PC-9 (cell line): ENCODE measurements at regions not wholly inside any gene's neighbourhood (a gene's known extent, or its start where the extent isn't known, plus 50 kb on each side); places are given as distances from the start of the nearest gene placed in this dataset.

ENCODE experiments used
- BruUV-seq: library from RNA; stranded (reverse); fragments of 400-500 nt; replicated peaks from 2 replicates; lab custom pipeline; 2021; lab: Mats Ljungman, UMichigan
- CTCF ChIA-PET: fragments of 300-600 bp; sonication (Branson Sonifier 250); formaldehyde crosslinking; loops from one replicate; lab custom pipeline; 2022; ENCODE audit warnings: antibody characterized with exemption; lab: Charles Lee
- POLR2A ChIA-PET: fragments of 300-600 bp; sonication (Branson Sonifier 250); formaldehyde crosslinking; loops from one replicate; lab custom pipeline; 2022; ENCODE audit warnings: antibody characterized with exemption; ENCODE audit not compliant: unreplicated experiment; lab: Charles Lee
- DNase-seq, 2 experiments: peaks; one replicate each; pipeline versions ENCODE4 v3.0.0 to v3.0.0-alpha.2; 2015 to 2022; ENCODE audit warnings: mixed read lengths in 1 of 2
- H2AFZ ChIP-seq: fragments of 200-600 bp; sonication (generic); 2 replicates; pipeline ENCODE4 v1.8.1; 2017; ENCODE audit warnings: antibody characterized with exemption
- H3F3A ChIP-seq: fragments of 200-600 bp; sonication (generic); 2 replicates; pipeline ENCODE4 v1.8.1; 2017; ENCODE audit warnings: antibody characterized with exemption, mild to moderate bottlenecking, low read depth; ENCODE audit not compliant: insufficient read depth
- H3K27ac ChIP-seq: fragments of 200-600 bp; sonication (generic); 2 replicates; pipeline ENCODE4 v1.6.1; 2016; ENCODE audit warnings: mixed run types
- H3K27me3 ChIP-seq: fragments of 200-600 bp; sonication (generic); 2 replicates; pipeline ENCODE4 v1.6.1; 2016; ENCODE audit warnings: low read depth, mixed run types; ENCODE audit not compliant: insufficient read depth
- H3K36me3 ChIP-seq: fragments of 200-600 bp; sonication (generic); 2 replicates; pipeline ENCODE4 v1.6.1; 2016; ENCODE audit warnings: low read depth, mixed run types
- H3K4me1 ChIP-seq: fragments of 200-600 bp; sonication (generic); replicated peaks from 2 replicates; pipeline ENCODE4 v1.6.1; 2016; ENCODE audit warnings: mixed run types; ENCODE audit not compliant: insufficient read depth
- H3K4me2 ChIP-seq: fragments of 200-600 bp; sonication (generic); 2 replicates; pipeline ENCODE4 v1.6.1; 2017; ENCODE audit warnings: mixed run types
- H3K4me3 ChIP-seq: fragments of 200-600 bp; sonication (generic); 2 replicates; pipeline ENCODE4 v1.6.1; 2016; ENCODE audit warnings: mixed run types
- H3K79me2 ChIP-seq: fragments of 200-600 bp; sonication (generic); 2 replicates; pipeline ENCODE4 v1.6.1; 2017; ENCODE audit warnings: low read depth, mixed run types
- H3K9me2 ChIP-seq: fragments of 200-600 bp; sonication (generic); 2 replicates; pipeline ENCODE4 v1.8.1; 2017; ENCODE audit warnings: mild to moderate bottlenecking; ENCODE audit not compliant: insufficient read depth
- H3K9me3 ChIP-seq: fragments of 200-600 bp; sonication (generic); 2 replicates; pipeline ENCODE4 v1.8.1; 2016; ENCODE audit warnings: low read depth; ENCODE audit not compliant: insufficient read depth
- H4K20me1 ChIP-seq: fragments of 200-600 bp; sonication (generic); 2 replicates; pipeline ENCODE4 v1.8.1; 2017; ENCODE audit not compliant: insufficient read depth
- CTCF ChIP-seq: fragments of 200-600 bp; sonication (generic); conservative IDR thresholded peaks from 2 replicates; pipeline ENCODE4 v1.6.1; 2017; ENCODE audit warnings: mixed run types, antibody characterized with exemption, mild to moderate bottlenecking, moderate library complexity
- EZH2 ChIP-seq: fragments of 200-600 bp; sonication (generic); IDR thresholded peaks from 2 replicates; pipeline ENCODE4 v1.8.0; 2017; ENCODE audit warnings: antibody characterized with exemption, low read depth
- intact Hi-C: fragments of 100-400 bp; cut with micrococcal nuclease; formaldehyde crosslinking; loops from one replicate; pipeline ENCODE4 v1.10.0; 2022; ENCODE audit not compliant: unreplicated experiment

- Histone ChIP-seq H3K4me2 (no peak overlapping the region), H3K4me3 (no peak overlapping the region), H3F3A (peaks cover 22% of the 10 kb centered on the region), H3K4me1 (peaks cover 33% of the 10 kb centered on the region), H3K9me2 (no peaks in the 10 kb centered on the region), H4K20me1 (no peaks in the 10 kb centered on the region), H3K79me2 (no peaks in the 10 kb centered on the region), H3K9me3 (peaks cover 7% of the 10 kb centered on the region; the same call in 1 of the 2 replicates), H3K36me3 (no peaks in the 10 kb centered on the region), H3K27me3 (no peaks in the 10 kb centered on the region), H3K27ac (no peak overlapping the region), H2AFZ (no peak overlapping the region)
- no peak for DNase-seq
- intact Hi-C loops, result no loop called here
- TF ChIP-seq EZH2 (no peak), CTCF (no peak)
- ChIA-PET CTCF (no interaction called here), POLR2A (no interaction called here)
- no TSS peak for BruUV-seq
Measured at GRCh38 chr1:90174246-90174645, 179.3 kb downstream of the ZNF326 start.

- Histone ChIP-seq H3K9me2 (no peaks in the 10 kb centered on the region), H3K4me1 (no peaks in the 10 kb centered on the region), H3K4me2 (no peak overlapping the region), H4K20me1 (no peaks in the 10 kb centered on the region), H3K27me3 (no peaks in the 10 kb centered on the region), H3K79me2 (no peaks in the 10 kb centered on the region), H3F3A (no peaks in the 10 kb centered on the region), H3K27ac (no peak overlapping the region), H3K9me3 (peaks cover 13% of the 10 kb centered on the region), H2AFZ (no peak overlapping the region), H3K4me3 (no peak overlapping the region), H3K36me3 (no peaks in the 10 kb centered on the region)
- TF ChIP-seq EZH2 (no peak), CTCF (no peak)
- ChIA-PET POLR2A (no interaction called here), CTCF (no interaction called here)
- intact Hi-C loops, result no loop called here
- no TSS peak for BruUV-seq
- DNase-seq, result no peak
Measured at GRCh38 chr1:90162216-90162615, 167.3 kb downstream of the ZNF326 start.

- Histone ChIP-seq H3K79me2 (no peaks in the 10 kb centered on the region), H3K9me2 (no peaks in the 10 kb centered on the region), H2AFZ (no peak overlapping the region), H3K4me1 (peaks cover under 1% of the 10 kb centered on the region), H3K27ac (no peak overlapping the region), H3K4me3 (no peak overlapping the region), H3K9me3 (peaks cover 10% of the 10 kb centered on the region), H3K27me3 (no peaks in the 10 kb centered on the region), H3K36me3 (no peaks in the 10 kb centered on the region), H4K20me1 (no peaks in the 10 kb centered on the region), H3K4me2 (no peak overlapping the region), H3F3A (no peaks in the 10 kb centered on the region)
- intact Hi-C loops, result no loop called here
- no TSS peak for BruUV-seq
- DNase-seq, result no peak
- ChIA-PET POLR2A (no interaction called here), CTCF (no interaction called here)
- TF ChIP-seq EZH2 (no peak), CTCF (no peak)
Measured at GRCh38 chr1:90161625-90162024, 166.7 kb downstream of the ZNF326 start.
